C4-2B (cell line): ENCODE measurements at regions not wholly inside any gene's neighbourhood (a gene's known extent, or its start where the extent isn't known, plus 50 kb on each side); places are given as distances from the start of the nearest gene placed in this dataset.

Experiments
- CTCF ChIP-seq: fragments of 450-650 bp; conservative IDR thresholded peaks from 2 replicates; pipeline ENCODE4 v1.5.1; 2017; ENCODE audit warnings: mild to moderate bottlenecking
- ZFX ChIP-seq: fragments of 450-650 bp; IDR thresholded peaks from 2 replicates; pipeline ENCODE4 v1.6.1; 2017

GRCh38 chr15:57866149-57866736, 159.7 kb downstream of the POLR2M start:
- peak; percentile 92 for TF ChIP-seq CTCF
- no peak for TF ChIP-seq ZFX
